B cell (primary cell): ENCODE measurements at regions not wholly inside any gene's neighbourhood (a gene's known extent, or its start where the extent isn't known, plus 50 kb on each side); places are given as distances from the start of the nearest gene placed in this dataset.

Experiments used
- ATAC-seq: fragments of 200-7000 bp; cut with Tn5 transposase; one replicate; pipeline ENCODE4 v1.10.0; 2021; ENCODE audit warnings: low read depth, mild to moderate bottlenecking, moderate number of reproducible peaks, moderate library complexity
- CTCF ChIA-PET: fragments of 350-600 bp; sonication (Branson Sonifier 250); formaldehyde crosslinking; loops from one replicate; lab custom pipeline; 2021; ENCODE audit warnings: antibody characterized with exemption, inconsistent platforms; lab: Charles Lee
- POLR2A ChIA-PET: fragments of 350-600 bp; sonication (Branson Sonifier 250); formaldehyde crosslinking; loops from one replicate; lab custom pipeline; 2021; ENCODE audit warnings: antibody characterized with exemption; lab: Charles Lee
- DNase-seq: peaks from one replicate; pipeline ENCODE4 v3.0.0; 2013
- H2AFZ ChIP-seq: 2 replicates; pipeline ENCODE4 v1.6.1; 2012; ENCODE audit warnings: mild to moderate bottlenecking, low read depth, low read length; ENCODE audit not compliant: insufficient read depth, poor library complexity, severe bottlenecking
- H3K27ac ChIP-seq, 2 donors: 1 replicate in 1 of 2; 2 replicates in 1 of 2; pipeline ENCODE4 v1.5.1; 2012 to 2013; ENCODE audit warnings: low read length in 2 of 2, mild to moderate bottlenecking in 2 of 2, moderate library complexity in 1 of 2
- H3K27me3 ChIP-seq, 4 experiments: fragments of 200-600 bp in 1 of 4; sonication (generic) in 1 of 4; replicated peaks in 1 of 4; 1 replicate in 2 of 4; 2 replicates in 2 of 4; pipeline versions ENCODE4 v1.6.1 to v1.7.0; 2013 to 2016; ENCODE audit warnings: low read length in 3 of 4, mild to moderate bottlenecking in 2 of 4, mixed read lengths in 1 of 4, moderate library complexity in 1 of 4; ENCODE audit not compliant: insufficient read depth in 4 of 4, control insufficient read depth in 3 of 4; ENCODE audit errors: control extremely low read depth in 1 of 4
- H3K36me3 ChIP-seq, 2 experiments: replicated peaks in 1 of 2; 1 replicate in 1 of 2; 2 replicates in 1 of 2; pipeline versions ENCODE4 v1.6.1 to v1.7.1; 2013; ENCODE audit warnings: low read length in 1 of 2; ENCODE audit not compliant: insufficient read depth in 2 of 2, control insufficient read depth in 1 of 2; ENCODE audit errors: control extremely low read depth in 1 of 2, extremely low read depth in 1 of 2
- H3K4me1 ChIP-seq, 2 donors: fragments of 200-600 bp in 1 of 2; sonication (generic) in 1 of 2; 1 replicate in 1 of 2; 2 replicates in 1 of 2; pipeline versions ENCODE4 v1.5.1 to v1.6.1; 2013 to 2017; ENCODE audit warnings: low read length in 2 of 2; ENCODE audit not compliant: control insufficient read depth in 2 of 2, insufficient read depth in 2 of 2
- H3K4me2 ChIP-seq: replicated peaks from 2 replicates; pipeline ENCODE3; 2012; ENCODE audit warnings: mild to moderate bottlenecking, low read depth, low read length; ENCODE audit not compliant: poor library complexity, severe bottlenecking
- H3K4me3 ChIP-seq, 5 experiments: fragments of 200-600 bp in 1 of 5; sonication (generic) in 1 of 5; 1 replicate in 3 of 5; 2 replicates in 2 of 5; pipeline versions ENCODE4 v1.5.1 to v1.7.0; 2011 to 2016; ENCODE audit warnings: low read length in 4 of 5, mild to moderate bottlenecking in 4 of 5, low read depth in 2 of 5, control low read depth in 1 of 5, moderate library complexity in 1 of 5; ENCODE audit not compliant: insufficient read depth in 1 of 5; ENCODE audit errors: control extremely low read depth in 1 of 5, extremely low read depth in 1 of 5
- H3K79me2 ChIP-seq: fragments of 200-600 bp; sonication (generic); one replicate; pipeline ENCODE4 v1.6.0; 2016; ENCODE audit warnings: low read length; ENCODE audit not compliant: control insufficient read depth, insufficient read depth
- H3K9ac ChIP-seq: fragments of 200-600 bp; sonication (generic); 2 replicates; pipeline ENCODE4 v1.6.1; 2017; ENCODE audit warnings: mild to moderate bottlenecking, low read length, moderate library complexity
- H3K9me3 ChIP-seq, 3 donors: one replicate each; pipeline versions ENCODE4 v1.6.1 to v1.7.1; 2013; ENCODE audit warnings: low read length in 2 of 3; ENCODE audit not compliant: control insufficient read depth in 2 of 3, insufficient read depth in 1 of 3; ENCODE audit errors: control extremely low read depth in 1 of 3
- H4K20me1 ChIP-seq: 2 replicates; pipeline ENCODE4 v1.6.0; 2012; ENCODE audit warnings: mild to moderate bottlenecking, low read length; ENCODE audit not compliant: insufficient read depth, control insufficient read depth, poor library complexity, severe bottlenecking
- H3K27ac Mint-ChIP-seq: one replicate; pipeline ENCODE4 v1.8.0; 2021; ENCODE audit warnings: mixed read lengths
- H3K27me3 Mint-ChIP-seq: one replicate; pipeline ENCODE4 v1.8.0; 2021; ENCODE audit warnings: mixed read lengths
- H3K4me1 Mint-ChIP-seq: one replicate; pipeline ENCODE4 v1.8.0; 2021; ENCODE audit warnings: mixed read lengths
- H3K4me3 Mint-ChIP-seq: one replicate; pipeline ENCODE4 v1.8.0; 2021; ENCODE audit warnings: mixed read lengths
- H3K9me3 Mint-ChIP-seq: one replicate; pipeline ENCODE4 v1.8.0; 2022; ENCODE audit warnings: mixed read lengths; ENCODE audit not compliant: insufficient read depth
- CTCF ChIP-seq: fragments of 200-600 bp; IDR thresholded peaks from one replicate; pipeline ENCODE4 v1.8.0; 2022; ENCODE audit warnings: antibody characterized with exemption, mild to moderate bottlenecking
- EZH2 ChIP-seq: IDR thresholded peaks from 2 replicates; pipeline ENCODE4 v1.6.1; 2012; ENCODE audit warnings: borderline replicate concordance, low read depth, mild to moderate bottlenecking, moderate library complexity, low read length; ENCODE audit not compliant: insufficient read depth, poor library complexity, severe bottlenecking
- WGBS: methylation state at CpG from one replicate; pipeline ENCODE4 v1.1.5; 2013; ENCODE audit warnings: missing lambda C conversion rate; ENCODE audit not compliant: insufficient coverage; 5-methylcytosine and 5-hydroxymethylcytosine counted together
- intact Hi-C: fragments of 100-400 bp; cut with micrococcal nuclease; formaldehyde crosslinking; loops from one replicate; pipeline ENCODE4 v1.10.0; 2022

GRCh38 chr1:98184856-98185255 is 264.0 kb upstream of the DPYD start:
- Histone ChIP-seq H3K9ac (no peak overlapping the region), H3K79me2 (no peaks in the 10 kb centered on the region), H3K27me3 (no peaks in the 10 kb centered on the region), H3K36me3 (no peaks in the 10 kb centered on the region), H2AFZ (no peak overlapping the region), H3K9me3 (no peaks in the 10 kb centered on the region), H3K4me3 (no peak overlapping the region), H3K4me1 (no peaks in the 10 kb centered on the region), H3K27ac (no peak overlapping the region), H4K20me1 (no peaks in the 10 kb centered on the region), H3K4me2 (no peak overlapping the region)
- ChIA-PET POLR2A (no interaction called here), CTCF (no interaction called here)
- Mint-ChIP-seq H3K4me3 (no peak overlapping the region), H3K9me3 (no peaks in the 10 kb centered on the region), H3K4me1 (no peaks in the 10 kb centered on the region), H3K27ac (no peak overlapping the region), H3K27me3 (no peaks in the 10 kb centered on the region)
- TF ChIP-seq EZH2 (no peak), CTCF (no peak)
- no peak for DNase-seq
- ATAC-seq: no peak
- intact Hi-C loops: no loop called here
- WGBS: no CpG with 5 or more reads among the region's 2 CpGs

DNA sequence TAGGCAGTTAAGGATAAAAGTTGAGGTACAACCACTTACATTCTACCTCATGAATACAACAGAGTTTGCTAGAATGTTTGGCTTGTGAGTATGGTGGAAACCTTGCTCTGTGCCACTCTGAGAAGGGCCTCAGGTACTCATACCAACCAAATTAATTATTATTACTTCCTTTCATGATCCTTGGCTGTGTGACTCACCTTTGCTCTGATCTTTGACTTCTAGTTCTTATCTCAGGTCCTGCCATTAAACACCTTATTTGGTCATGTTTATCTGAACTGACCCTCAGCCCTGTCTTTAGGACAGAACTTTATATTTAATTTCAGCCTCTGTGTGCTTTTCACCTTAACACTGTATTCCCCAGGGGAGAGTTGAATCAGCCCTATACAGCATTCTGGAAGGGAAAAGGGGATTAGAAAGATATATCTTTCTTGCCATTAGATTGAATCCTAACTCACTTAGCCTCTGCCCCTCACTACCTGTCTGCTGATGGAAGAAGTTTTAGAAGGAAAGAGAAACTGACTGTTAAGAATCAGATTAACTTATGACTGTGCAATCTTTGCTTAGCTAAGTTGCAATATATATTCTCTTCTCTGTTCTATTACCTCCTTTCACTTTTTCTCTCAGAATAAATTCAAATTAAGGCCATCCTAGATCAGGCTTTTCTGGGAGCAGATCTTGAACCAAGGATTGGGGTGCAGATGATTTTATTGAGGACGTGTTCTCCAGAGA is 260.4 kb upstream of the DPYD start:
- intact Hi-C loops: no loop called here
- Mint-ChIP-seq H3K4me1 (no peaks in the 10 kb centered on the region), H3K27ac (no peak overlapping the region), H3K4me3 (no peak overlapping the region), H3K27me3 (no peaks in the 10 kb centered on the region), H3K9me3 (no peaks in the 10 kb centered on the region)
- Histone ChIP-seq H3K27me3 (no peaks in the 10 kb centered on the region), H3K9me3 (no peaks in the 10 kb centered on the region), H4K20me1 (no peaks in the 10 kb centered on the region), H3K27ac (no peak overlapping the region), H3K4me2 (no peak overlapping the region), H3K36me3 (no peaks in the 10 kb centered on the region), H3K4me3 (no peak overlapping the region), H3K4me1 (no peaks in the 10 kb centered on the region), H3K79me2 (no peaks in the 10 kb centered on the region), H2AFZ (no peak overlapping the region), H3K9ac (no peak overlapping the region)
- no peak for DNase-seq
- WGBS: 71% methylated on average over 1 of the region's 1 CpG
- CTCF ChIA-PET: no interaction called here
- POLR2A ChIA-PET: no interaction called here
- ATAC-seq: no peak
- TF ChIP-seq EZH2: no peak
- TF ChIP-seq CTCF: no peak
